ENCODE measurements at regions not wholly inside any gene's neighbourhood (a gene's known extent, or its start where the extent isn't known, plus 50 kb on each side); places are given as distances from the start of the nearest gene placed in this dataset.

GRCh38 chr10:89944138-89944537 lies 242.7 kb downstream of the KIF20B start:
- no peaks in the 10 kb centered on the region for H3K79me2 ChIP-seq (ENCODE audit: insufficient read depth, low read length)
- H3K4me3 Mint-ChIP-seq (ENCODE audit: unreplicated experiment): no peak overlapping the region
- no peak overlapping the region for H3K27ac ChIP-seq (ENCODE audit: low read depth, low read length)
- no peak for TF ChIP-seq CTCF (IDR thresholded peaks at IDR 0.05; ENCODE audit: insufficient read depth, low read depth, low read length)
- TF ChIP-seq EZH2 (IDR thresholded peaks at IDR 0.05; ENCODE audit: insufficient read depth, low read length): no peak
- no peak overlapping the region for H3K27ac Mint-ChIP-seq (ENCODE audit: unreplicated experiment)
- H3K9ac ChIP-seq (ENCODE audit: low read length): no peak overlapping the region
- H4K20me1 ChIP-seq (ENCODE audit: insufficient read depth, low read length): no peaks in the 10 kb centered on the region
- peaks cover 2% of the 10 kb centered on the region for H3K27me3 Mint-ChIP-seq (ENCODE audit: low read depth, unreplicated experiment)
- no peaks in the 10 kb centered on the region for H3K4me1 ChIP-seq (ENCODE audit: insufficient read depth, low read length)
- H2AFZ ChIP-seq (ENCODE audit: low read depth, low read length): no peak overlapping the region
- no peak overlapping the region for H3K4me2 ChIP-seq (ENCODE audit: low read length)
- H3K4me1 Mint-ChIP-seq (ENCODE audit: low read depth, unreplicated experiment): no peaks in the 10 kb centered on the region
- no peaks in the 10 kb centered on the region for H3K36me3 Mint-ChIP-seq (ENCODE audit: low read depth, unreplicated experiment)
- no peak overlapping the region for H3K4me3 ChIP-seq (ENCODE audit: insufficient read depth, low read depth, low read length)
- H3K9me3 ChIP-seq (ENCODE audit: insufficient read depth, low read depth, low read length): no peaks in the 10 kb centered on the region
- no peak for DNase-seq (ENCODE audit: low read depth)
- no peak for FAIRE-seq
- H3K27me3 ChIP-seq (ENCODE audit: insufficient read depth, low read length): no peaks in the 10 kb centered on the region
- no peaks in the 10 kb centered on the region for H3K9me3 Mint-ChIP-seq (ENCODE audit: unreplicated experiment)
- H3K36me3 ChIP-seq (ENCODE audit: insufficient read depth, low read length): no peaks in the 10 kb centered on the region

- DNase-seq (ENCODE audit: low read depth): no peak
- H3K9ac ChIP-seq (ENCODE audit: low read length): no peak overlapping the region
- no peak overlapping the region for H3K4me2 ChIP-seq (ENCODE audit: low read length)
- no peak overlapping the region for H3K27ac Mint-ChIP-seq (ENCODE audit: unreplicated experiment)
- no peak overlapping the region for H3K4me3 Mint-ChIP-seq (ENCODE audit: unreplicated experiment)
- no peaks in the 10 kb centered on the region for H3K27me3 ChIP-seq (ENCODE audit: insufficient read depth, low read length)
- no peaks in the 10 kb centered on the region for H3K9me3 Mint-ChIP-seq (ENCODE audit: unreplicated experiment)
- H3K36me3 Mint-ChIP-seq (ENCODE audit: low read depth, unreplicated experiment): no peaks in the 10 kb centered on the region
- no peaks in the 10 kb centered on the region for H3K4me1 ChIP-seq (ENCODE audit: insufficient read depth, low read length)
- H3K79me2 ChIP-seq (ENCODE audit: insufficient read depth, low read length): no peaks in the 10 kb centered on the region
- H3K27me3 Mint-ChIP-seq (ENCODE audit: low read depth, unreplicated experiment): no peaks in the 10 kb centered on the region
- H4K20me1 ChIP-seq (ENCODE audit: insufficient read depth, low read length): no peaks in the 10 kb centered on the region
- H3K4me1 Mint-ChIP-seq (ENCODE audit: low read depth, unreplicated experiment): no peaks in the 10 kb centered on the region
- TF ChIP-seq EZH2 (IDR thresholded peaks at IDR 0.05; ENCODE audit: insufficient read depth, low read length): no peak
- no peak for TF ChIP-seq CTCF (IDR thresholded peaks at IDR 0.05; ENCODE audit: insufficient read depth, low read depth, low read length)
- no peak overlapping the region for H3K27ac ChIP-seq (ENCODE audit: low read depth, low read length)
- no peaks in the 10 kb centered on the region for H3K36me3 ChIP-seq (ENCODE audit: insufficient read depth, low read length)
- H3K9me3 ChIP-seq (ENCODE audit: insufficient read depth, low read depth, low read length): no peaks in the 10 kb centered on the region
- H3K4me3 ChIP-seq (ENCODE audit: insufficient read depth, low read depth, low read length): no peak overlapping the region
- no peak for FAIRE-seq
- no peak overlapping the region for H2AFZ ChIP-seq (ENCODE audit: low read depth, low read length)
These were observed 244.7 kb downstream of the KIF20B start for GRCh38 chr10:89946106-89946505.

- Histone ChIP-seq H3K4me3 (ENCODE audit: insufficient read depth, low read depth, low read length) (no peak overlapping the region), H4K20me1 (ENCODE audit: insufficient read depth, low read length) (no peaks in the 10 kb centered on the region), H3K9me3 (ENCODE audit: insufficient read depth, low read depth, low read length) (peaks cover 6% of the 10 kb centered on the region), H2AFZ (ENCODE audit: low read depth, low read length) (no peak overlapping the region), H3K4me1 (ENCODE audit: insufficient read depth, low read length) (no peaks in the 10 kb centered on the region), H3K27ac (ENCODE audit: low read depth, low read length) (no peak overlapping the region), H3K9ac (ENCODE audit: low read length) (no peak overlapping the region), H3K36me3 (ENCODE audit: insufficient read depth, low read length) (no peaks in the 10 kb centered on the region), H3K79me2 (ENCODE audit: insufficient read depth, low read length) (no peaks in the 10 kb centered on the region), H3K4me2 (ENCODE audit: low read length) (no peak overlapping the region), H3K27me3 (ENCODE audit: insufficient read depth, low read length) (no peaks in the 10 kb centered on the region)
- Mint-ChIP-seq H3K4me3 (ENCODE audit: unreplicated experiment) (no peak overlapping the region), H3K36me3 (ENCODE audit: low read depth, unreplicated experiment) (no peaks in the 10 kb centered on the region), H3K9me3 (ENCODE audit: unreplicated experiment) (peaks cover 1% of the 10 kb centered on the region), H3K27me3 (ENCODE audit: low read depth, unreplicated experiment) (peaks cover 5% of the 10 kb centered on the region), H3K4me1 (ENCODE audit: low read depth, unreplicated experiment) (no peaks in the 10 kb centered on the region), H3K27ac (ENCODE audit: unreplicated experiment) (no peak overlapping the region)
- no peak for TF ChIP-seq CTCF (IDR thresholded peaks at IDR 0.05; ENCODE audit: insufficient read depth, low read depth, low read length)
- TF ChIP-seq EZH2 (IDR thresholded peaks at IDR 0.05; ENCODE audit: insufficient read depth, low read length): no peak
- FAIRE-seq: no peak
- no peak for DNase-seq (ENCODE audit: low read depth)
These were observed 248.1 kb downstream of the KIF20B start for GRCh38 chr10:89949496-89949895.
